ENCODE measurements at regions not wholly inside any gene's neighbourhood (a gene's known extent, or its start where the extent isn't known, plus 50 kb on each side); places are given as distances from the start of the nearest gene placed in this dataset.

DNA sequence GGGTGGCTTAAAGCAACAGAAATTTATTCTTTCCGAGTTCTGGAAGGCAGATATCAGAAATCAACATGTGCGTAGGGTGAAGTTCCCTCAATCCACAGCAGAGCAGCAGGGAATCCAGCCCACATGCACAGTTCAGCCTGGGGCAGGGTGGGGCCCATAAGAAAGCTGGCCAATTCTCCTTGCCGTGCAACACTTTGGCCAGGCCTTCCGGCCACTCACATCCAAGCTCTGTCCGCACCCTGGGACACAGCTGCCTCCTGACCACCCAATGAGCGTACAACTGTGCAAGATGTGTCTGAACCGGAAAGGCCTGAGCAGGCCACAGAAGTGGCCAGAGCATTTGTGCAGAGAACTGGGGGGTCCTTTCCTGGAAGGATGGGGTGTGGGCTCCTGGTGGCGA lies 274.9 kb downstream of the GADD45G start:
- Histone ChIP-seq H3K9me3 (ENCODE audit: control insufficient read depth, low read depth, low read length) (peaks cover 2% of the 10 kb centered on the region), H2AFZ (ENCODE audit: control insufficient read depth, low read length) (no peak overlapping the region), H4K20me1 (ENCODE audit: control insufficient read depth, extremely low read depth, insufficient read depth, low read length) (no peaks in the 10 kb centered on the region), H3K79me2 (ENCODE audit: control insufficient read depth, insufficient read depth, low read length) (no peaks in the 10 kb centered on the region), H3K9me1 (ENCODE audit: control insufficient read depth, extremely low read depth, insufficient read depth, low read length) (no peaks in the 10 kb centered on the region), H3K4me2 (ENCODE audit: control insufficient read depth, extremely low read depth, insufficient read depth, low read depth, low read length) (no peak overlapping the region), H3K4me1 (ENCODE audit: control insufficient read depth, extremely low read depth, insufficient read depth, low read length) (no peaks in the 10 kb centered on the region), H3K4me3 (ENCODE audit: control insufficient read depth in 2 of 3, extremely low read depth in 1 of 3, insufficient read depth in 2 of 3, low read depth in 1 of 3, low read length in 3 of 3) (no peak overlapping the region), H3K27me3 (ENCODE audit: control insufficient read depth, extremely low read depth, insufficient read depth, low read length) (no peaks in the 10 kb centered on the region), H3K36me3 (ENCODE audit: control insufficient read depth in 2 of 2, extremely low read depth in 1 of 2, insufficient read depth in 2 of 2, low read length in 2 of 2) (no peaks in the 10 kb centered on the region), H3K27ac (ENCODE audit: control insufficient read depth, insufficient read depth, low read length) (no peak overlapping the region), H3K9ac (ENCODE audit: control insufficient read depth, extremely low read depth, insufficient read depth, low read length) (no peak overlapping the region)
- DNase-seq (ENCODE audit: low read depth, low spot score) (no peak), FAIRE-seq (no peak)
- dilution Hi-C loops (cut with MboI; ENCODE audit: extremely low pct_ligation_motif_present, low sequenced_read_pairs), result no loop called here
- TF ChIP-seq, protein P1, sequence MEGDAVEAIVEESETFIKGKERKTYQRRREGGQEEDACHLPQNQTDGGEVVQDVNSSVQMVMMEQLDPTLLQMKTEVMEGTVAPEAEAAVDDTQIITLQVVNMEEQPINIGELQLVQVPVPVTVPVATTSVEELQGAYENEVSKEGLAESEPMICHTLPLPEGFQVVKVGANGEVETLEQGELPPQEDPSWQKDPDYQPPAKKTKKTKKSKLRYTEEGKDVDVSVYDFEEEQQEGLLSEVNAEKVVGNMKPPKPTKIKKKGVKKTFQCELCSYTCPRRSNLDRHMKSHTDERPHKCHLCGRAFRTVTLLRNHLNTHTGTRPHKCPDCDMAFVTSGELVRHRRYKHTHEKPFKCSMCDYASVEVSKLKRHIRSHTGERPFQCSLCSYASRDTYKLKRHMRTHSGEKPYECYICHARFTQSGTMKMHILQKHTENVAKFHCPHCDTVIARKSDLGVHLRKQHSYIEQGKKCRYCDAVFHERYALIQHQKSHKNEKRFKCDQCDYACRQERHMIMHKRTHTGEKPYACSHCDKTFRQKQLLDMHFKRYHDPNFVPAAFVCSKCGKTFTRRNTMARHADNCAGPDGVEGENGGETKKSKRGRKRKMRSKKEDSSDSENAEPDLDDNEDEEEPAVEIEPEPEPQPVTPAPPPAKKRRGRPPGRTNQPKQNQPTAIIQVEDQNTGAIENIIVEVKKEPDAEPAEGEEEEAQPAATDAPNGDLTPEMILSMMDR (optimal IDR thresholded peaks at IDR 0.05 in 1 of 3, IDR thresholded peaks at IDR 0.05 in 1 of 3, conservative IDR thresholded peaks at IDR 0.05 in 1 of 3; ENCODE audit: extremely low read depth in 1 of 3, insufficient read depth in 2 of 3, low read length in 3 of 3), result no peak
- no peak for TF ChIP-seq EZH2 (IDR thresholded peaks at IDR 0.05; ENCODE audit: low read length)

DNA sequence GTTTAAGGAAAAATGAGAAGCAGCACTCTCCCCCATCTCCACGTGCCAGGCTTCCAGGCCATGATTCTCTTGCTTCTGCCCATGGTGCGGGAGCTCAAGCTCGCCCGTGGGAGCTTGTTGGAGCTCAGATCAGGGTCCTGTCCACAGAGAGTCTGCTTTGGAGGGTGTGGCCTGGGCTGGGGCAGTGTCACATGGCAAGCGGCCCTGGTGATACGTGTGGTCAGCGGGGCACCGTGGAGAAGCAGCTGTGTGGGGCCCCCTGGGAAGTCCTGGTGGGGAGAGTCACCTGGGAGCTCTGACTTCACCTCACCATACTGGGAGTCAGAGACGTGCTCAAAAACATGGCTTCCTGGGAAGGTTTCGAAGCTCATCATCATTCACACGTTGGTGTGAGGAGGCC lies 275.3 kb downstream of the GADD45G start:
- H3K4me1 ChIP-seq (ENCODE audit: control insufficient read depth, extremely low read depth, insufficient read depth, low read length), result no peaks in the 10 kb centered on the region
- no peaks in the 10 kb centered on the region for H3K36me3 ChIP-seq (ENCODE audit: control insufficient read depth in 2 of 2, extremely low read depth in 1 of 2, insufficient read depth in 2 of 2, low read length in 2 of 2)
- H2AFZ ChIP-seq (ENCODE audit: control insufficient read depth, low read length), result no peak overlapping the region
- FAIRE-seq (no peak), DNase-seq (ENCODE audit: low read depth, low spot score) (no peak)
- H3K79me2 ChIP-seq (ENCODE audit: control insufficient read depth, insufficient read depth, low read length), result no peaks in the 10 kb centered on the region
- TF ChIP-seq, protein P1 (optimal IDR thresholded peaks at IDR 0.05 in 1 of 3, IDR thresholded peaks at IDR 0.05 in 1 of 3, conservative IDR thresholded peaks at IDR 0.05 in 1 of 3; ENCODE audit: extremely low read depth in 1 of 3, insufficient read depth in 2 of 3, low read length in 3 of 3), result no peak
- TF ChIP-seq EZH2 (IDR thresholded peaks at IDR 0.05; ENCODE audit: low read length), result no peak
- H3K9ac ChIP-seq (ENCODE audit: control insufficient read depth, extremely low read depth, insufficient read depth, low read length), result no peak overlapping the region
- dilution Hi-C loops (cut with MboI; ENCODE audit: extremely low pct_ligation_motif_present, low sequenced_read_pairs), result no loop called here
- no peaks in the 10 kb centered on the region for H4K20me1 ChIP-seq (ENCODE audit: control insufficient read depth, extremely low read depth, insufficient read depth, low read length)
- H3K27me3 ChIP-seq (ENCODE audit: control insufficient read depth, extremely low read depth, insufficient read depth, low read length), result no peaks in the 10 kb centered on the region
- no peaks in the 10 kb centered on the region for H3K9me1 ChIP-seq (ENCODE audit: control insufficient read depth, extremely low read depth, insufficient read depth, low read length)
- H3K27ac ChIP-seq (ENCODE audit: control insufficient read depth, insufficient read depth, low read length), result no peak overlapping the region
- no peak overlapping the region for H3K4me3 ChIP-seq (ENCODE audit: control insufficient read depth in 2 of 3, extremely low read depth in 1 of 3, insufficient read depth in 2 of 3, low read depth in 1 of 3, low read length in 3 of 3)
- no peak overlapping the region for H3K4me2 ChIP-seq (ENCODE audit: control insufficient read depth, extremely low read depth, insufficient read depth, low read depth, low read length)
- H3K9me3 ChIP-seq (ENCODE audit: control insufficient read depth, low read depth, low read length), result peaks cover 2% of the 10 kb centered on the region

All from keratinocyte (primary cell).